ENCODE measurements at regions not wholly inside any gene's neighbourhood (a gene's known extent, or its start where the extent isn't known, plus 50 kb on each side); places are given as distances from the start of the nearest gene placed in this dataset.

- ChIA-PET CTCF (no interaction called here), POLR2A (no interaction called here)
- DNase-seq (ENCODE audit: low read depth, low spot score), result no peak
- no peak overlapping the region for H3K4me3 ChIP-seq (ENCODE audit: low read depth, low read length)
- no peak for TF ChIP-seq CTCF (IDR thresholded peaks at IDR 0.05; ENCODE audit: insufficient read depth, low read length, missing control alignments)
These were observed 393.2 kb upstream of the ZNF608 start for GRCh38 chr5:125139590-125139989.

- ChIA-PET CTCF (no interaction called here), POLR2A (no interaction called here)
- TF ChIP-seq CTCF (IDR thresholded peaks at IDR 0.05; ENCODE audit: insufficient read depth, low read length, missing control alignments), result no peak
- H3K4me3 ChIP-seq (ENCODE audit: low read depth, low read length), result no peak overlapping the region
- DNase-seq (ENCODE audit: low read depth, low spot score), result no peak
These were observed 393.8 kb upstream of the ZNF608 start for GRCh38 chr5:125140220-125140619.

GRCh38 chr5:125140855-125141254 lies 394.4 kb upstream of the ZNF608 start:
- ChIA-PET CTCF (no interaction called here), POLR2A (no interaction called here)
- peak; percentile 47 for DNase-seq (ENCODE audit: low read depth, low spot score)
- H3K4me3 ChIP-seq (ENCODE audit: low read depth, low read length), result no peak overlapping the region
- TF ChIP-seq CTCF (IDR thresholded peaks at IDR 0.05; ENCODE audit: insufficient read depth, low read length, missing control alignments), result no peak

GRCh38 chr5:125142458-125142857 lies 396.0 kb upstream of the ZNF608 start:
- no peak overlapping the region for H3K4me3 ChIP-seq (ENCODE audit: low read depth, low read length)
- ChIA-PET POLR2A (no interaction called here), CTCF (no interaction called here)
- no peak for TF ChIP-seq CTCF (IDR thresholded peaks at IDR 0.05; ENCODE audit: insufficient read depth, low read length, missing control alignments)
- no peak for DNase-seq (ENCODE audit: low read depth, low spot score)

GRCh38 chr5:125143011-125143410 lies 396.6 kb upstream of the ZNF608 start:
- CTCF ChIA-PET, result no interaction called here
- DNase-seq (ENCODE audit: low read depth, low spot score), result no peak
- POLR2A ChIA-PET, result no interaction called here
- no peak overlapping the region for H3K4me3 ChIP-seq (ENCODE audit: low read depth, low read length)
- TF ChIP-seq CTCF (IDR thresholded peaks at IDR 0.05; ENCODE audit: insufficient read depth, low read length, missing control alignments), result no peak

- H3K4me3 ChIP-seq (ENCODE audit: low read depth, low read length), result no peak overlapping the region
- no peak for DNase-seq (ENCODE audit: low read depth, low spot score)
- ChIA-PET CTCF (no interaction called here), POLR2A (no interaction called here)
- no peak for TF ChIP-seq CTCF (IDR thresholded peaks at IDR 0.05; ENCODE audit: insufficient read depth, low read length, missing control alignments)
These were observed 401.6 kb upstream of the ZNF608 start for GRCh38 chr5:125148076-125148475.
